ENCODE measurements at regions not wholly inside any gene's neighbourhood (a gene's known extent, or its start where the extent isn't known, plus 50 kb on each side); places are given as distances from the start of the nearest gene placed in this dataset.

DNA sequence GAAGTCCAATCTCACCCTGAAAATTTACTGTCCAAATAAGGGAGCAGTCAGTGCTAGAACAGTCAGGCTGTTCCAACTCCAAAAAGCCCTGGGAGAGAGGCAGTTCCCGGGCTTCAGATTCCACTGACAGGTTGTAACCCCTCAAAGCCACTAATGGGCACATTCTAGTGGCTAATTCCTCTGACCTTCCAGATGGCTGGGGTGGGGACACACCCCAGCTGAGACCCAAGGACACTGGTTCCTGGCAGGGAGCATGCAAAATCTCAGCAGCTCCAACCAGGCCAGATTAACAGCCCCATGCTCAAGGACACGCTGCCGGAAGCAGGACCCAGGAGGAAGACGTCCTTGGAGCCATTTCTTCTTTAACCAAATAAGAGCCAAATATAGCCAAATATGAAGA lies 92.7 kb downstream of the RPL27A start:
- 94% methylated on average over 4 of the region's 4 CpGs for WGBS (ENCODE audit: insufficient coverage)

GRCh38 chr11:8775734-8776133 lies 93.1 kb downstream of the RPL27A start:
- no peak overlapping the region for H3K4me2 ChIP-seq (replicated peaks; ENCODE audit: extremely low read depth, low read length, poor library complexity, severe bottlenecking)
- Mint-ChIP-seq H3K36me3 (no peaks in the 10 kb centered on the region), H3K27ac (no peak overlapping the region), H3K4me3 (no peak overlapping the region), H3K9me3 (peaks cover 0 to 1% (median 0%) of the 10 kb centered on the region in 7 donors), H3K4me1 (peaks cover 3% of the 10 kb centered on the region), H3K27me3 (ENCODE audit: low read depth in 3 of 3) (peaks cover 0 to 3% (median 2%) of the 10 kb centered on the region in 3 donors)
- no peaks in the 10 kb centered on the region for H3K9me3 ChIP-seq (replicated peaks in 1 of 2; ENCODE audit: control insufficient read depth in 1 of 2, insufficient read depth in 1 of 2, low read length in 2 of 2)
- TF ChIP-seq, protein P1, sequence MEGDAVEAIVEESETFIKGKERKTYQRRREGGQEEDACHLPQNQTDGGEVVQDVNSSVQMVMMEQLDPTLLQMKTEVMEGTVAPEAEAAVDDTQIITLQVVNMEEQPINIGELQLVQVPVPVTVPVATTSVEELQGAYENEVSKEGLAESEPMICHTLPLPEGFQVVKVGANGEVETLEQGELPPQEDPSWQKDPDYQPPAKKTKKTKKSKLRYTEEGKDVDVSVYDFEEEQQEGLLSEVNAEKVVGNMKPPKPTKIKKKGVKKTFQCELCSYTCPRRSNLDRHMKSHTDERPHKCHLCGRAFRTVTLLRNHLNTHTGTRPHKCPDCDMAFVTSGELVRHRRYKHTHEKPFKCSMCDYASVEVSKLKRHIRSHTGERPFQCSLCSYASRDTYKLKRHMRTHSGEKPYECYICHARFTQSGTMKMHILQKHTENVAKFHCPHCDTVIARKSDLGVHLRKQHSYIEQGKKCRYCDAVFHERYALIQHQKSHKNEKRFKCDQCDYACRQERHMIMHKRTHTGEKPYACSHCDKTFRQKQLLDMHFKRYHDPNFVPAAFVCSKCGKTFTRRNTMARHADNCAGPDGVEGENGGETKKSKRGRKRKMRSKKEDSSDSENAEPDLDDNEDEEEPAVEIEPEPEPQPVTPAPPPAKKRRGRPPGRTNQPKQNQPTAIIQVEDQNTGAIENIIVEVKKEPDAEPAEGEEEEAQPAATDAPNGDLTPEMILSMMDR (IDR thresholded peaks at IDR 0.05): no peak
- no peaks in the 10 kb centered on the region for H3K4me1 ChIP-seq (ENCODE audit: control insufficient read depth in 1 of 2, insufficient read depth in 2 of 2, low read length in 2 of 2)
- H3K27me3 ChIP-seq (ENCODE audit: control insufficient read depth in 2 of 2, insufficient read depth in 2 of 2, low read length in 2 of 2): no peaks in the 10 kb centered on the region
- H2AFZ ChIP-seq (ENCODE audit: insufficient read depth, low read depth, low read length, poor library complexity, severe bottlenecking): no peak overlapping the region
- no peak overlapping the region for H3K27ac ChIP-seq (ENCODE audit: low read depth in 1 of 2, low read length in 2 of 2)
- H3K79me2 ChIP-seq (ENCODE audit: insufficient read depth, low read length): no peaks in the 10 kb centered on the region
- intact Hi-C loops (cut with micrococcal nuclease): no loop called here
- no peak for DNase-seq
- H4K20me1 ChIP-seq (ENCODE audit: insufficient read depth, low read length): no peaks in the 10 kb centered on the region
- no peak overlapping the region for H3K4me3 ChIP-seq (replicated peaks in 1 of 3; ENCODE audit: low read depth in 2 of 3, low read length in 3 of 3)
- H3K36me3 ChIP-seq (replicated peaks in 1 of 2; ENCODE audit: control insufficient read depth in 1 of 2, insufficient read depth in 2 of 2, low read length in 2 of 2): no peaks in the 10 kb centered on the region
- H3K9ac ChIP-seq (ENCODE audit: insufficient read depth, low read length, poor library complexity, severe bottlenecking): no peak overlapping the region
- WGBS (ENCODE audit: insufficient coverage): 100% methylated on average over 1 of the region's 1 CpG

More for the DNA sequence above, 92.7 kb downstream of the RPL27A start:
- Histone ChIP-seq H3K36me3 (replicated peaks in 1 of 2; ENCODE audit: control insufficient read depth in 1 of 2, insufficient read depth in 2 of 2, low read length in 2 of 2) (no peaks in the 10 kb centered on the region), H3K4me2 (replicated peaks; ENCODE audit: extremely low read depth, low read length, poor library complexity, severe bottlenecking) (no peak overlapping the region), H3K79me2 (ENCODE audit: insufficient read depth, low read length) (no peaks in the 10 kb centered on the region), H3K27me3 (ENCODE audit: control insufficient read depth in 2 of 2, insufficient read depth in 2 of 2, low read length in 2 of 2) (no peaks in the 10 kb centered on the region), H3K4me3 (replicated peaks in 1 of 3; ENCODE audit: low read depth in 2 of 3, low read length in 3 of 3) (no peak overlapping the region), H4K20me1 (ENCODE audit: insufficient read depth, low read length) (no peaks in the 10 kb centered on the region), H3K9me3 (replicated peaks in 1 of 2; ENCODE audit: control insufficient read depth in 1 of 2, insufficient read depth in 1 of 2, low read length in 2 of 2) (no peaks in the 10 kb centered on the region), H2AFZ (ENCODE audit: insufficient read depth, low read depth, low read length, poor library complexity, severe bottlenecking) (no peak overlapping the region), H3K27ac (ENCODE audit: low read depth in 1 of 2, low read length in 2 of 2) (no peak overlapping the region), H3K9ac (ENCODE audit: insufficient read depth, low read length, poor library complexity, severe bottlenecking) (no peak overlapping the region), H3K4me1 (ENCODE audit: control insufficient read depth in 1 of 2, insufficient read depth in 2 of 2, low read length in 2 of 2) (no peaks in the 10 kb centered on the region)
- H3K4me1 Mint-ChIP-seq: peaks cover 3% of the 10 kb centered on the region
- no peak overlapping the region for H3K4me3 Mint-ChIP-seq
- no peak for DNase-seq
- no peaks in the 10 kb centered on the region for H3K36me3 Mint-ChIP-seq
- H3K27me3 Mint-ChIP-seq (ENCODE audit: low read depth in 3 of 3): peaks cover 0 to 3% (median 2%) of the 10 kb centered on the region in 3 donors
- intact Hi-C loops (cut with micrococcal nuclease): no loop called here
- TF ChIP-seq, protein P1 (IDR thresholded peaks at IDR 0.05): no peak
- H3K9me3 Mint-ChIP-seq: peaks cover 0 to 1% (median 0%) of the 10 kb centered on the region in 7 donors
- no peak overlapping the region for H3K27ac Mint-ChIP-seq

All from CD14-positive monocyte (primary cell).